Esophagus squamous epithelium (tissue), 4 donors: ENCODE measurements at regions not wholly inside any gene's neighbourhood (a gene's known extent, or its start where the extent isn't known, plus 50 kb on each side); places are given as distances from the start of the nearest gene placed in this dataset.
"Not testable (repeated sequence)": the region's sequence is repeated elsewhere in the genome, so short reads cannot be mapped to it uniquely, and the experiment has no call there.

Experiments
- POLR2A ChIP-seq, 4 donors: fragments of 450-650 bp; IDR thresholded peaks; one replicate each; pipeline ENCODE4 v1.6.1; 2017; ENCODE audit warnings: antibody characterized with exemption in 4 of 4, mild to moderate bottlenecking in 4 of 4, moderate library complexity in 3 of 4
- TF ChIP-seq, protein P1 (sequence below), 6 experiments: fragments of 450-650 bp in 4 of 6; fragments of 200-600 bp in 2 of 6; sonication (generic) in 2 of 6; IDR thresholded peaks; one replicate each; pipeline ENCODE4 v1.5.1; 2016 to 2019; ENCODE audit warnings: antibody characterized with exemption in 6 of 6, mild to moderate bottlenecking in 4 of 6, moderate library complexity in 4 of 6

DNA sequence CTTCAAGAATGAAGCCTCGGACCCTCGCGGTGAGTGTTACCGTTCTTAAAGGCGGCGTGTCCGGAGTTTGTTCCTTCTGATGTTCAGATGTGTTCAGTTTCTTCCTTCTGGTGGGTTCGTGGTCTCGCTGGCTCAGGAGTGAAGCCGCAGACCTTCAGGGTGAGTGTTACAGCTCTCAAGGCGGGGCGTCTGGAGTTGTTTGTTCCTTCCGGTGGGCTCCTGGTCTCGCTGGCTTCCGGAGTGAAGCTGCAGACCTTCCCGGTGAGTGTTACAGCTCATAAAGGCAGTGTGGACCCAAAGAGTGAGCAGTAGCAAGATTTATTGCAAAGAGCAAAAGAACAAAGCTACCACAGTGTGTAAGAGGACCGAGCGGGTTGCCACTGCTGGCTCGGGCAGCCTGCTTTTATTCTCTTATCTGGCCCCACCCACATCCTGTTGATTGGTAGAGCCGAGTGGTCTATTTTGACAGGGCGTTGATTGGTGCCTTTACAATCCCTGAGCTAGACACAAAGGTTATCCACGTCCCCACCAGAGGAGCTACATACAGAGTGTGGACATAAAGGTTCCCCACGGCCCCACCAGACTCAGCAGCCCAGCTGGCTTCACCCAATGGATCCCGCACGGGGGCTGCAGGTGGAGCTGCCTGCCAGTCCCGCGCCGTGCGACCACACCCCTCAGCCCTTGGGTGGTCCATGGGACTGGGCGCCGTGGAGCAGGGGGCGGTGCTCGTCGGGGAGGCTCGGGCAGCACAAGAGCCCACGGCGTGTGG is 440.2 kb upstream of the ANO5 start:
- TF ChIP-seq, protein P1, sequence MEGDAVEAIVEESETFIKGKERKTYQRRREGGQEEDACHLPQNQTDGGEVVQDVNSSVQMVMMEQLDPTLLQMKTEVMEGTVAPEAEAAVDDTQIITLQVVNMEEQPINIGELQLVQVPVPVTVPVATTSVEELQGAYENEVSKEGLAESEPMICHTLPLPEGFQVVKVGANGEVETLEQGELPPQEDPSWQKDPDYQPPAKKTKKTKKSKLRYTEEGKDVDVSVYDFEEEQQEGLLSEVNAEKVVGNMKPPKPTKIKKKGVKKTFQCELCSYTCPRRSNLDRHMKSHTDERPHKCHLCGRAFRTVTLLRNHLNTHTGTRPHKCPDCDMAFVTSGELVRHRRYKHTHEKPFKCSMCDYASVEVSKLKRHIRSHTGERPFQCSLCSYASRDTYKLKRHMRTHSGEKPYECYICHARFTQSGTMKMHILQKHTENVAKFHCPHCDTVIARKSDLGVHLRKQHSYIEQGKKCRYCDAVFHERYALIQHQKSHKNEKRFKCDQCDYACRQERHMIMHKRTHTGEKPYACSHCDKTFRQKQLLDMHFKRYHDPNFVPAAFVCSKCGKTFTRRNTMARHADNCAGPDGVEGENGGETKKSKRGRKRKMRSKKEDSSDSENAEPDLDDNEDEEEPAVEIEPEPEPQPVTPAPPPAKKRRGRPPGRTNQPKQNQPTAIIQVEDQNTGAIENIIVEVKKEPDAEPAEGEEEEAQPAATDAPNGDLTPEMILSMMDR (IDR thresholded peaks at IDR 0.05), result not testable (repeated sequence)
- TF ChIP-seq POLR2A (IDR thresholded peaks at IDR 0.05), result not testable (repeated sequence)
